ENCODE measurements at regions not wholly inside any gene's neighbourhood (a gene's known extent, or its start where the extent isn't known, plus 50 kb on each side); places are given as distances from the start of the nearest gene placed in this dataset.

- H3K27me3 ChIP-seq (ENCODE audit: control insufficient read depth in 2 of 2, insufficient read depth in 2 of 2, low read length in 2 of 2): no peaks in the 10 kb centered on the region
- intact Hi-C loops (cut with micrococcal nuclease): no loop called here
- no peak overlapping the region for H3K4me3 ChIP-seq (ENCODE audit: low read length)
- no peaks in the 10 kb centered on the region for H3K27me3 Mint-ChIP-seq
- CTCF ChIA-PET: no interaction called here
- H3K36me3 Mint-ChIP-seq: no peaks in the 10 kb centered on the region
- no peak overlapping the region for H3K4me3 Mint-ChIP-seq
- no peaks in the 10 kb centered on the region for H3K36me3 ChIP-seq (ENCODE audit: control insufficient read depth in 2 of 3, insufficient read depth in 3 of 3, low read length in 3 of 3)
- no peaks in the 10 kb centered on the region for H3K9me3 ChIP-seq (ENCODE audit: control insufficient read depth in 2 of 3, low read length in 3 of 3)
- H3K27ac Mint-ChIP-seq: no peak overlapping the region
- DNase-seq: no peak
- H3K27ac ChIP-seq (ENCODE audit: low read depth, low read length): no peak overlapping the region
- H3K9me3 Mint-ChIP-seq: no peaks in the 10 kb centered on the region
- no peak for ATAC-seq
- POLR2A ChIA-PET: interaction anchor here (0.6 kb wide), 2 partner anchors 8 to 108 kb away, joined by 3 to 7 read pairs; no protein-coding TSS in a partner anchor
- H3K4me1 Mint-ChIP-seq: peaks cover 0 to 7% (median 0%) of the 10 kb centered on the region in 7 donors
- no peaks in the 10 kb centered on the region for H3K4me1 ChIP-seq (ENCODE audit: control insufficient read depth in 2 of 2, insufficient read depth in 2 of 2, low read length in 2 of 2)
Observed at GRCh38 chr6:42512579-42512978, 51.2 kb upstream of the UBR2 start.

GRCh38 chr6:42511803-42512422, 51.9 kb upstream of the UBR2 start:
- no peaks in the 10 kb centered on the region for H3K9me3 Mint-ChIP-seq
- Histone ChIP-seq H3K4me1 (ENCODE audit: control insufficient read depth in 2 of 2, insufficient read depth in 2 of 2, low read length in 2 of 2) (no peaks in the 10 kb centered on the region), H3K27me3 (ENCODE audit: control insufficient read depth in 2 of 2, insufficient read depth in 2 of 2, low read length in 2 of 2) (no peaks in the 10 kb centered on the region), H3K9me3 (ENCODE audit: control insufficient read depth in 2 of 3, low read length in 3 of 3) (no peaks in the 10 kb centered on the region), H3K36me3 (ENCODE audit: control insufficient read depth in 2 of 3, insufficient read depth in 3 of 3, low read length in 3 of 3) (no peaks in the 10 kb centered on the region), H3K27ac (ENCODE audit: low read depth, low read length) (no peak overlapping the region), H3K4me3 (ENCODE audit: low read length) (no peak overlapping the region)
- no peaks in the 10 kb centered on the region for H3K36me3 Mint-ChIP-seq
- ChIA-PET CTCF (interaction anchor here (0.6 kb wide), 1 partner anchor 133 kb away, joined by 3 read pairs; no protein-coding TSS in a partner anchor), POLR2A (no interaction called here)
- H3K4me3 Mint-ChIP-seq: no peak overlapping the region
- no peak for ATAC-seq
- no peak overlapping the region for H3K27ac Mint-ChIP-seq
- no peak for DNase-seq
- no peaks in the 10 kb centered on the region for H3K27me3 Mint-ChIP-seq
- H3K4me1 Mint-ChIP-seq: peaks cover 0 to 7% (median 3%) of the 10 kb centered on the region in 7 donors
- intact Hi-C loops (cut with micrococcal nuclease): no loop called here

DNA sequence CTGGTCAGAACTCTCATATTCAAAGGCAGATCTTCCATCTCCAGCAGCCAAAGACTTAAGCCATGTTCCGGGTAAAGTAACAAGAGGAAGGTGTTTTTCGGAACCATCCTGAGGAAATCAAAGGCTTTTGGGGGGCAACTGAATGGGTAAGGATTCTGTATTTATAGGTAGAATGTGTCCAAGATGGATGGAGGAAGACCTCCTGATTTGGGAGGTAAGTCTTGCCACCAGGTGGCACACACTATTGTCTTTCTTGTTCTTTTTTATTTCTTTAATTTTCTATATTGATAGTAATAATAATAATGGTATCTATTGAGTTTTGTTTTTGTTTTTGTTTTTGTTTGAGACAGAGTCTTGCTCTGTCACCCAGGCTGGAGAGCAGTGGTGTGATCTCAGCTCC, 53.0 kb upstream of the UBR2 start:
- Mint-ChIP-seq H3K9me3 (no peaks in the 10 kb centered on the region), H3K36me3 (no peaks in the 10 kb centered on the region), H3K4me1 (peaks cover 0 to 7% (median 3%) of the 10 kb centered on the region in 7 donors), H3K27me3 (no peaks in the 10 kb centered on the region), H3K27ac (no peak overlapping the region), H3K4me3 (no peak overlapping the region)
- ATAC-seq (no peak), DNase-seq (no peak)
- Histone ChIP-seq H3K4me3 (ENCODE audit: low read length) (no peak overlapping the region), H3K4me1 (ENCODE audit: control insufficient read depth in 2 of 2, insufficient read depth in 2 of 2, low read length in 2 of 2) (no peaks in the 10 kb centered on the region), H3K9me3 (ENCODE audit: control insufficient read depth in 2 of 3, low read length in 3 of 3) (no peaks in the 10 kb centered on the region), H3K36me3 (ENCODE audit: control insufficient read depth in 2 of 3, insufficient read depth in 3 of 3, low read length in 3 of 3) (no peaks in the 10 kb centered on the region), H3K27me3 (ENCODE audit: control insufficient read depth in 2 of 2, insufficient read depth in 2 of 2, low read length in 2 of 2) (no peaks in the 10 kb centered on the region), H3K27ac (ENCODE audit: low read depth, low read length) (no peak overlapping the region)
- ChIA-PET POLR2A (no interaction called here), CTCF (no interaction called here)
- intact Hi-C loops (cut with micrococcal nuclease): no loop called here

GRCh38 chr6:42509765-42510164, 54.1 kb upstream of the UBR2 start:
- H3K27ac Mint-ChIP-seq: no peak overlapping the region
- ATAC-seq (no peak), DNase-seq (no peak)
- Histone ChIP-seq H3K9me3 (ENCODE audit: control insufficient read depth in 2 of 3, low read length in 3 of 3) (no peaks in the 10 kb centered on the region), H3K4me3 (ENCODE audit: low read length) (no peak overlapping the region), H3K27me3 (ENCODE audit: control insufficient read depth in 2 of 2, insufficient read depth in 2 of 2, low read length in 2 of 2) (no peaks in the 10 kb centered on the region), H3K4me1 (ENCODE audit: control insufficient read depth in 2 of 2, insufficient read depth in 2 of 2, low read length in 2 of 2) (no peaks in the 10 kb centered on the region), H3K27ac (ENCODE audit: low read depth, low read length) (no peak overlapping the region), H3K36me3 (ENCODE audit: control insufficient read depth in 2 of 3, insufficient read depth in 3 of 3, low read length in 3 of 3) (no peaks in the 10 kb centered on the region)
- ChIA-PET CTCF (interaction anchor here (0.6 kb wide), 1 partner anchor 316 kb away, joined by 3 read pairs; no protein-coding TSS in a partner anchor), POLR2A (no interaction called here)
- intact Hi-C loops (cut with micrococcal nuclease): no loop called here
- H3K27me3 Mint-ChIP-seq: no peaks in the 10 kb centered on the region
- peaks cover 0 to 4% (median 3%) of the 10 kb centered on the region in 7 donors for H3K4me1 Mint-ChIP-seq
- H3K9me3 Mint-ChIP-seq: no peaks in the 10 kb centered on the region
- H3K36me3 Mint-ChIP-seq: no peaks in the 10 kb centered on the region
- no peak overlapping the region for H3K4me3 Mint-ChIP-seq

DNA sequence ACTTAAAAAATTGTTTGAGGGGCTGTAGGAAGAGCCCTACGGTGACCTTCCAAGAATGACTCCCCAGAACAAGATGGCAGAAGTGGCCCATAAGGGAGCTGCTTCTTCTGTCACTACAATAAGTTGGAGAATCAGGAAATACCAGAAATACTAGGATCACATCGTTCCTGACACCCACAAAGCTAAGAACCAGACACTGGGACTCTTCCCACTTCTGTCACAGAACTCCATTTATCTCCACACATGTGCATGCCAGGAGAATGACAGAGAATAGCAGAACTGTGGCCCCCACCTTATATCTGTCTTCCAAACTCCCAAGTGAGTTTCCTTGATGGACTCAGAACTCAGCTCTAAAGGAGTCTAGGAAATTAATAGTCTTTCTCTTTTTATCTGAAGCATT, 54.6 kb upstream of the UBR2 start:
- POLR2A ChIA-PET: no interaction called here
- DNase-seq: no peak
- H3K27ac Mint-ChIP-seq: no peak overlapping the region
- no peaks in the 10 kb centered on the region for H3K9me3 Mint-ChIP-seq
- intact Hi-C loops (cut with micrococcal nuclease): no loop called here
- CTCF ChIA-PET: interaction anchor here (0.6 kb wide), 2 partner anchors 315 to 1093 kb away, joined by 3 read pairs; no protein-coding TSS in a partner anchor
- Histone ChIP-seq H3K4me3 (ENCODE audit: low read length) (no peak overlapping the region), H3K9me3 (ENCODE audit: control insufficient read depth in 2 of 3, low read length in 3 of 3) (no peaks in the 10 kb centered on the region), H3K27me3 (ENCODE audit: control insufficient read depth in 2 of 2, insufficient read depth in 2 of 2, low read length in 2 of 2) (no peaks in the 10 kb centered on the region), H3K27ac (ENCODE audit: low read depth, low read length) (no peak overlapping the region), H3K4me1 (ENCODE audit: control insufficient read depth in 2 of 2, insufficient read depth in 2 of 2, low read length in 2 of 2) (no peaks in the 10 kb centered on the region), H3K36me3 (ENCODE audit: control insufficient read depth in 2 of 3, insufficient read depth in 3 of 3, low read length in 3 of 3) (no peaks in the 10 kb centered on the region)
- H3K4me3 Mint-ChIP-seq: no peak overlapping the region
- H3K27me3 Mint-ChIP-seq: no peaks in the 10 kb centered on the region
- peaks cover 0 to 4% (median 2%) of the 10 kb centered on the region in 7 donors for H3K4me1 Mint-ChIP-seq
- H3K36me3 Mint-ChIP-seq: no peaks in the 10 kb centered on the region
- ATAC-seq: no peak

DNA sequence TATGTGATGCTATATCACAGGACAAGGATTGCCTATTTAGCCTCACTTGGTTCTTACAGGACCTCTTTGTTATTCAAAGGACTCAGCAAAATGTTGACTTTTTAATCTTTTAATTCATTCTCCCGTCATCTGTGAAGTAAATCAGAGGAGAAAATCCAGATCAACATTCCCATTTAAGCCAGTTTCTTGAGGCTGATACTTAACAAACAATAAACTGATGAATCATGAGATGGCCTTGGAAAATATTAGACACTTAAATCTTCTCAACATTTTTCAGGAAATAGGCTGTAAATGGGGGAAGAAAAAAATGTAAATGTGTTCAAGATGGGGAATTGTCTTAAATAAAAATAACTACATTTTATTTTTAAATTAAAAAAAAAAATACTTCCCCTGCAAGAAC, 55.9 kb upstream of the UBR2 start:
- Histone ChIP-seq H3K27me3 (ENCODE audit: control insufficient read depth in 2 of 2, insufficient read depth in 2 of 2, low read length in 2 of 2) (no peaks in the 10 kb centered on the region), H3K9me3 (ENCODE audit: control insufficient read depth in 2 of 3, low read length in 3 of 3) (no peaks in the 10 kb centered on the region), H3K4me3 (ENCODE audit: low read length) (no peak overlapping the region), H3K27ac (ENCODE audit: low read depth, low read length) (no peak overlapping the region), H3K36me3 (ENCODE audit: control insufficient read depth in 2 of 3, insufficient read depth in 3 of 3, low read length in 3 of 3) (no peaks in the 10 kb centered on the region), H3K4me1 (ENCODE audit: control insufficient read depth in 2 of 2, insufficient read depth in 2 of 2, low read length in 2 of 2) (no peaks in the 10 kb centered on the region)
- DNase-seq (no peak), ATAC-seq (no peak)
- Mint-ChIP-seq H3K4me1 (peaks cover 0 to 4% (median 2%) of the 10 kb centered on the region in 7 donors), H3K4me3 (no peak overlapping the region), H3K9me3 (peaks cover 0 to 3% (median 0%) of the 10 kb centered on the region in 11 donors), H3K27ac (no peak overlapping the region), H3K27me3 (peaks cover 0 to 2% (median 0%) of the 10 kb centered on the region in 5 donors), H3K36me3 (no peaks in the 10 kb centered on the region)
- intact Hi-C loops (cut with micrococcal nuclease): no loop called here
- ChIA-PET CTCF (interaction anchor here (0.6 kb wide), 1 partner anchor 344 kb away, joined by 4 read pairs; no protein-coding TSS in a partner anchor), POLR2A (no interaction called here)

GRCh38 chr6:42507195-42507594, 55.5 kb upstream of the TRERF1 start:
- peaks cover 0 to 3% (median 0%) of the 10 kb centered on the region in 11 donors for H3K9me3 Mint-ChIP-seq
- no peaks in the 10 kb centered on the region for H3K36me3 Mint-ChIP-seq
- no peak for ATAC-seq

More at GRCh38 chr6:42507195-42507594, 55.5 kb upstream of the TRERF1 start:
- POLR2A ChIA-PET: no interaction called here
- no peaks in the 10 kb centered on the region for H3K27me3 ChIP-seq (ENCODE audit: control insufficient read depth in 2 of 2, insufficient read depth in 2 of 2, low read length in 2 of 2)
- H3K9me3 ChIP-seq (ENCODE audit: control insufficient read depth in 2 of 3, low read length in 3 of 3): no peaks in the 10 kb centered on the region
- Mint-ChIP-seq H3K27ac (no peak overlapping the region), H3K27me3 (peaks cover 0 to 4% (median 0%) of the 10 kb centered on the region in 5 donors), H3K4me3 (no peak overlapping the region), H3K4me1 (peaks cover 0 to 4% (median 2%) of the 10 kb centered on the region in 7 donors)
- H3K4me1 ChIP-seq (ENCODE audit: control insufficient read depth in 2 of 2, insufficient read depth in 2 of 2, low read length in 2 of 2): no peaks in the 10 kb centered on the region
- no peak overlapping the region for H3K27ac ChIP-seq (ENCODE audit: low read depth, low read length)
- CTCF ChIA-PET: interaction anchor here (0.6 kb wide), 1 partner anchor 343 kb away, joined by 4 read pairs; no protein-coding TSS in a partner anchor
- intact Hi-C loops (cut with micrococcal nuclease): no loop called here
- H3K36me3 ChIP-seq (ENCODE audit: control insufficient read depth in 2 of 3, insufficient read depth in 3 of 3, low read length in 3 of 3): no peaks in the 10 kb centered on the region
- H3K4me3 ChIP-seq (ENCODE audit: low read length): no peak overlapping the region
- DNase-seq: no peak

Data from naive thymus-derived CD4-positive, alpha-beta T cell (primary cell).